ENCODE measurements at regions not wholly inside any gene's neighbourhood (a gene's known extent, or its start where the extent isn't known, plus 50 kb on each side); places are given as distances from the start of the nearest gene placed in this dataset.

- TF ChIP-seq POLR2A (IDR thresholded peaks at IDR 0.05; ENCODE audit: low read depth, low read length) (no peak), TAF1 (IDR thresholded peaks at IDR 0.05; ENCODE audit: borderline replicate concordance, low read depth, low read length) (no peak)
Measured at GRCh38 chr1:105260001-105260400, 1510.3 kb downstream of the AMY1C start.
